ENCODE measurements at regions not wholly inside any gene's neighbourhood (a gene's known extent, or its start where the extent isn't known, plus 50 kb on each side); places are given as distances from the start of the nearest gene placed in this dataset.

- no peaks in the 10 kb centered on the region for H3K9me2 ChIP-seq (ENCODE audit: insufficient read depth, low read length)
- CTCF ChIA-PET (ENCODE audit: unreplicated experiment) = no interaction called here
- H3K4me1 ChIP-seq (ENCODE audit: insufficient read depth, low read length, poor library complexity, severe bottlenecking) = no peaks in the 10 kb centered on the region
- no peak overlapping the region for H2AFZ ChIP-seq (ENCODE audit: low read length)
- TF ChIP-seq EZH2phosphoT487 (IDR thresholded peaks at IDR 0.05; ENCODE audit: borderline replicate concordance, low read depth, low read length) = no peak
- TF ChIP-seq, protein P1, sequence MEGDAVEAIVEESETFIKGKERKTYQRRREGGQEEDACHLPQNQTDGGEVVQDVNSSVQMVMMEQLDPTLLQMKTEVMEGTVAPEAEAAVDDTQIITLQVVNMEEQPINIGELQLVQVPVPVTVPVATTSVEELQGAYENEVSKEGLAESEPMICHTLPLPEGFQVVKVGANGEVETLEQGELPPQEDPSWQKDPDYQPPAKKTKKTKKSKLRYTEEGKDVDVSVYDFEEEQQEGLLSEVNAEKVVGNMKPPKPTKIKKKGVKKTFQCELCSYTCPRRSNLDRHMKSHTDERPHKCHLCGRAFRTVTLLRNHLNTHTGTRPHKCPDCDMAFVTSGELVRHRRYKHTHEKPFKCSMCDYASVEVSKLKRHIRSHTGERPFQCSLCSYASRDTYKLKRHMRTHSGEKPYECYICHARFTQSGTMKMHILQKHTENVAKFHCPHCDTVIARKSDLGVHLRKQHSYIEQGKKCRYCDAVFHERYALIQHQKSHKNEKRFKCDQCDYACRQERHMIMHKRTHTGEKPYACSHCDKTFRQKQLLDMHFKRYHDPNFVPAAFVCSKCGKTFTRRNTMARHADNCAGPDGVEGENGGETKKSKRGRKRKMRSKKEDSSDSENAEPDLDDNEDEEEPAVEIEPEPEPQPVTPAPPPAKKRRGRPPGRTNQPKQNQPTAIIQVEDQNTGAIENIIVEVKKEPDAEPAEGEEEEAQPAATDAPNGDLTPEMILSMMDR (conservative IDR thresholded peaks at IDR 0.05; ENCODE audit: low read length) = no peak
- H4K20me1 ChIP-seq (ENCODE audit: insufficient read depth, low read length) = no peaks in the 10 kb centered on the region
- no peak overlapping the region for H3K27ac ChIP-seq (ENCODE audit: low read depth, low read length, poor library complexity, severe bottlenecking)
- DNase-seq (ENCODE audit: low spot score) = no peak
- no peaks in the 10 kb centered on the region for H3K9me3 ChIP-seq (ENCODE audit: low read length)
- no TSS peak for BruUV-seq (replicated peaks)
- H3K36me3 ChIP-seq (ENCODE audit: insufficient read depth, low read length) = no peaks in the 10 kb centered on the region
- H3K4me3 ChIP-seq (ENCODE audit: low read depth, low read length, poor library complexity, severe bottlenecking) = no peak overlapping the region
- H3K4me2 ChIP-seq (ENCODE audit: low read length) = no peak overlapping the region
- intact Hi-C loops (cut with micrococcal nuclease; ENCODE audit: unreplicated experiment) = no loop called here
- no peaks in the 10 kb centered on the region for H3K79me2 ChIP-seq (ENCODE audit: insufficient read depth, low read depth, low read length)
- POLR2A ChIA-PET = no interaction called here
Observed at GRCh38 chr3:76378789-76379188, 593.4 kb upstream of the ZNF717 start.

GRCh38 chr3:76383781-76384180, 598.4 kb upstream of the ZNF717 start:
- intact Hi-C loops (cut with micrococcal nuclease; ENCODE audit: unreplicated experiment) = no loop called here
- H3K36me3 ChIP-seq (ENCODE audit: insufficient read depth, low read length) = no peaks in the 10 kb centered on the region
- H3K4me3 ChIP-seq (ENCODE audit: low read depth, low read length, poor library complexity, severe bottlenecking) = no peak overlapping the region
- DNase-seq (ENCODE audit: low spot score) = no peak
- ChIA-PET POLR2A (no interaction called here), CTCF (ENCODE audit: unreplicated experiment) (no interaction called here)
- TF ChIP-seq, protein P1 (conservative IDR thresholded peaks at IDR 0.05; ENCODE audit: low read length) = no peak
- TF ChIP-seq EZH2phosphoT487 (IDR thresholded peaks at IDR 0.05; ENCODE audit: borderline replicate concordance, low read depth, low read length) = no peak
- no peaks in the 10 kb centered on the region for H4K20me1 ChIP-seq (ENCODE audit: insufficient read depth, low read length)
- H3K4me2 ChIP-seq (ENCODE audit: low read length) = no peak overlapping the region
- no peaks in the 10 kb centered on the region for H3K4me1 ChIP-seq (ENCODE audit: insufficient read depth, low read length, poor library complexity, severe bottlenecking)
- H3K27ac ChIP-seq (ENCODE audit: low read depth, low read length, poor library complexity, severe bottlenecking) = no peak overlapping the region
- no peak overlapping the region for H2AFZ ChIP-seq (ENCODE audit: low read length)
- no TSS peak for BruUV-seq (replicated peaks)
- H3K9me3 ChIP-seq (ENCODE audit: low read length) = no peaks in the 10 kb centered on the region
- no peaks in the 10 kb centered on the region for H3K9me2 ChIP-seq (ENCODE audit: insufficient read depth, low read length)
- no peaks in the 10 kb centered on the region for H3K79me2 ChIP-seq (ENCODE audit: insufficient read depth, low read depth, low read length)

DNA sequence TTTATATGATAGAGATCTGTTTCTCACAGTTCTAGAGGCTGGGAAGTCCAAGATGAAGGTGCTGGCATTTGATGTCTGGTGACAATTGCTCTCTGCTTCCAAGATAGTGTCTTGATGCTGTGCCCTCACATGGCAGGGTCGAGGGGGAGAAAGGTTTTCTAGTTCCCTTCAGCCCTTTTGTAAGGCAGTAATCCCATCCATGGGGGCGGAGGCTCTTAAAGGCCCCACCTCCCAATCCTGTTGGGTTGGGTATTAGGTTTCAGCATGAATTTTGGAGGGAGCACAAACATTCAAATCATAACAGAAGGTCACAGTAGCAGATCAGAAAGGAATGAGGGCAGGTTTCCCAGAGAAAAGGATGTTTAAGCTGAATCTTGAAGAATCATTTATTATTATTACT, 601.7 kb upstream of the ZNF717 start:
- H3K9me3 ChIP-seq (ENCODE audit: low read length) = no peaks in the 10 kb centered on the region
- BruUV-seq (replicated peaks) = no TSS peak
- CTCF ChIA-PET (ENCODE audit: unreplicated experiment) = no interaction called here
- TF ChIP-seq, protein P1 (conservative IDR thresholded peaks at IDR 0.05; ENCODE audit: low read length) = no peak
- no peak for DNase-seq (ENCODE audit: low spot score)
- H3K36me3 ChIP-seq (ENCODE audit: insufficient read depth, low read length) = no peaks in the 10 kb centered on the region
- H3K4me2 ChIP-seq (ENCODE audit: low read length) = no peak overlapping the region
- H3K9me2 ChIP-seq (ENCODE audit: insufficient read depth, low read length) = no peaks in the 10 kb centered on the region
- H4K20me1 ChIP-seq (ENCODE audit: insufficient read depth, low read length) = no peaks in the 10 kb centered on the region
- H2AFZ ChIP-seq (ENCODE audit: low read length) = no peak overlapping the region
- no peaks in the 10 kb centered on the region for H3K4me1 ChIP-seq (ENCODE audit: insufficient read depth, low read length, poor library complexity, severe bottlenecking)
- POLR2A ChIA-PET = no interaction called here
- no peak overlapping the region for H3K4me3 ChIP-seq (ENCODE audit: low read depth, low read length, poor library complexity, severe bottlenecking)
- no peaks in the 10 kb centered on the region for H3K79me2 ChIP-seq (ENCODE audit: insufficient read depth, low read depth, low read length)
- no peak overlapping the region for H3K27ac ChIP-seq (ENCODE audit: low read depth, low read length, poor library complexity, severe bottlenecking)
- intact Hi-C loops (cut with micrococcal nuclease; ENCODE audit: unreplicated experiment) = no loop called here
